GM19239 (cell line): ENCODE measurements at regions not wholly inside any gene's neighbourhood (a gene's known extent, or its start where the extent isn't known, plus 50 kb on each side); places are given as distances from the start of the nearest gene placed in this dataset.
"Not testable (repeated sequence)": the region's sequence is repeated elsewhere in the genome, so short reads cannot be mapped to it uniquely, and the experiment has no call there.

Experiments used
- DNase-seq: peaks from one replicate; pipeline ENCODE4 v3.0.0; 2011; ENCODE audit warnings: low spot score; ENCODE audit not compliant: insufficient read length
- FAIRE-seq: peaks from 2 replicates; lab custom pipeline; 2011; peaks lifted over from hg19 to GRCh38; lab: Jason Lieb, UNC

DNA sequence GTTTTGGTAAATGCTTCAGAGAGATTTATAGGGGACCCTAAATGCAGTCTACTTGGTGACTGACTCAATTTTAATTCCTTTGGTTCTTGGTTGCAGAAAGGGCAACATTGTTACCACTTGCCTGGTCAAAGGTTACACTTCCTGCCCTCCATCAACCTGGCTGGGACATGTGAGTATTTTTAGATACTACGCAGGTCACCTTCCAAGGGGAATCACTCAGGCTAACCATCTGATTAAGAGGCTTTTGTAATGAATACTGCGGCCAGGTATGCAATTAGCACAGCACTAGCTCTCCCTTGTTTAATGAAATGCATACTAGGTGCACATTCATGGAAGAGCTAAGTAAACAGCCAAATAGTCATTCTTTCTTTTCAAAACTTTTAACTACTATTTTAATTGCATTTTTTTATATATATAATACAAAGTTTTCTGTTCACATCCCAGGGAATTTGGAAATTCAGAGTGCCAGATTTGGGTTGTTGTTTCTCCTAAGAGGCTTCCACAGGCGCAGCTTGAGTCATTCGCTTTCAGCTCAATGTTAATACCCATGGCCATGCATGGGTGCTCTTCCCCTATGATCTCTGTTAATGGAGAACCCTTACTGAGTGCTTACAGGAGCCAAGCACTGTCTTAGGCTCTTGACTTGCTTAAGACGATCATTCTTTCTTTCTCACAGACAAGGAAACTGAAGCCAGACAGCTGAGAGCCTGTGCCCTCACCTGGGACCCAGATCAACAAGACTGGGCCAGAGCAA lies 152.2 kb downstream of the MTX2 start:
- DNase-seq (no peak), FAIRE-seq (no peak)

DNA sequence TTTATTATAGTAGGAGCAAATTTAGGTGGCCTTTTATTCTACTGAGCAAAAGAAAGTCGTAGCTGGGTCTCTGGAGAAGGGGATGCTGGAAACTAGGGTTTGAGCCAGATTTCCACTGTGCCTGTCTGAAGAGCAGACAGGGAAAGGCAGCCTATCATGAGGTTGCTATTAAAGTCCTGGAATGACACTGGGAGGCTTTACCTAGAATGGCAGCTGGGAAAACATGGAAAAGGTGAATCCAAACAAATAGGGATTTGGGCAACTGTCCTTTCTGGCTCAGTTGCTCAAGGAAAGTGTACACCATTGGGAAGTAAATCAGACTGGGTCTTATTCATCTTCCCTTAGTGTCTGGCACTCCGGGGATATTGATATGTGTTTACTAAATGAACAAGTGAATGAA lies 154.6 kb downstream of the MTX2 start:
- no peak for DNase-seq

DNA sequence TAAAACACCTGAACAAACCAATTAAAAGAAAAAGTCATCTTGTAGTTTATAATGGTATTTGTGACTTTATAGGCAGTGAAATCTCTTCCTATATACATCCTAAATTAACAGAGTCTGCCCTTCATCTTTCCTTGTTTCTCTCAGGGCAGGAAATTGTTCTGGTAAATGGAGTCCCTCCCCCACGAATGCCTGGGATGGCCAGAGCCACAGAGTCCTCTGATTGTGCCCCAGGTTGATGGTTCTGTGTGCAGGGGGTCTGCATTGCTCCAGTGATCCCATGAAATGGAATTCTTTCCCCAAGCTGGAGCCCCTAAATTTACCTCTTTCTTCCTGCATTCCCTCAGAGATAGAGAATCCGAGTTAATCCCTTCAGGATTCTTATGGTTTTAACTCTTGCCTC lies 155.5 kb downstream of the MTX2 start:
- DNase-seq, result no peak
- no peak for FAIRE-seq

More for the DNA sequence above, 154.6 kb downstream of the MTX2 start:
- FAIRE-seq, result no peak

DNA sequence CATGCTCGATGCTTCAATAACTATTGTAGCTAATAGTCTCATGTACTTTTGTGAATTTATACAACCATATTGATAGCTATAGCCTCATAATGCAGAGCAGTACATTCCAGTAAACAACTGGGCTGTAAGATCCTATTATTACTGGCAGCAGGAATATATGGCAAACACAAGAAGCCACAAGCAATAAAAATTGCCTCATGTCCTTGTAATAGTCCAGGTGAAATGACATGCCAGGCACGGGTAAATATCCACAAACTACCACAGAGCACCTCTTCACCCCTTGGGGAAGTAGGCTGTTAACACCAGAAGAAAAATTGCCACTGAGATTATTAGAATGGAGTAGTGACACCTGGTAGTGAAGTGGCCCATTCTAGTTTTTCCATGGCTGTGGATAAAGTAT lies 158.3 kb downstream of the MTX2 start:
- DNase-seq, result no peak
- FAIRE-seq, result no peak

DNA sequence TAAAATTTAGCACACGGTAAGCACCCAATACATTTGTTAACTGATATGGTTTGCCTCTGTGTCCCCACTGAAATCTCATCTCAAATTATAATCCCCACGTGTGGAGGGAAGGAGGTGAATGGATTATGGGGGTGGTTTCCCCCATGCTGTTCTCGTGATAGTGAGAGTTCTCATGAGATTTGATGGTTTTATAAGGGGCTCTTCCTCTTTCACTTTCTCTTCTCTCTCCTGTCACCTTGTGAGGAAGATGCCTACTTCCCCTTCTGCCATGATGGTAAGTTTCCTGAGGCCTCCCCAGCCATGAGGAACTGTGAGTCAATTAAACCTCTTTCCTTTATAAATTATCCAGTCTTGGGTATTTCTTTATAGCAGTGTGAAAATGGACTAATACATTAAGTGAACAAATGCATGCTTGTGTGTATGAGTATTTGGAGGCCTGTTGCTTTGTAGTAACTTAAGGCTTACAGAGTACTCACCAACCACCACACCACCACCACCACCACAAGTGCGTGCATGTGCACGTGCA lies 159.8 kb downstream of the MTX2 start:
- FAIRE-seq, DNase-seq: not testable (repeated sequence)

DNA sequence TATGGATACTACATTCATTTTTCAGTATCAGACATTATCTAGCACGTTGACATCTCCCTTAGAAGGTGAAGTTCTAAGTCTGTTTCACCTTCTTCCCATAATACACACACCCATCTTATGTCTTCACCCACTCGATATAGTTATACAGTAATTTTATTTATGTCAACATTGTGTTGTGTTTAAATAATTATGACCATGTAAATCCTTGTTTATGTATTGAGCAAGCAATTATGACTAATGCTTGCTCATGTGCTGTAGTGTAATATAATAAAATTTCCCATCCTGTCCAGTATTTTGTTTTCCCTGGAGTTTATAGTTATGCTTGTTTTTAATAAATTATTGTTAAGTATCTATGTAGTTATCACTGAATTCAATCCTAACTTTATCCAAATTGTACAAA lies 163.2 kb downstream of the MTX2 start:
- no peak for DNase-seq
- no peak for FAIRE-seq

DNA sequence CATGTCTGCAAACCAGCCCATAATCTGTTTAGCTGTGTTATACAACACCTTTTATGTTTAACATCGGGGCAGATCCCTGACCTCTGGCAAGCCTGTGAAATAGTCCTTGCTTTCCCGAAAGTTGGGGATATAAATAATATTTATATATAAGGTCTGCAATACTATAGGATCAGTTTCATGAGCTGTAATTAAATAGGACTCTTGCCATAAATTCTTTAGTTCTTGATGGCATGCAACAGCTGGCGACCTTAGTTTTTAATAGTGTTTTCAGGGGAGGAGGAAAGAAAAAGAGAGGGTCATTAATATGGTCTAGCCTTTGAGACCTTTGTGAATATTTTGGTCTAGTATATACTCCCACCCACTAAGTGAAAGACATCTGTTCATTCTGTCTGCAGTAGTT lies 166.5 kb downstream of the MTX2 start:
- FAIRE-seq, result no peak
- DNase-seq, result no peak

DNA sequence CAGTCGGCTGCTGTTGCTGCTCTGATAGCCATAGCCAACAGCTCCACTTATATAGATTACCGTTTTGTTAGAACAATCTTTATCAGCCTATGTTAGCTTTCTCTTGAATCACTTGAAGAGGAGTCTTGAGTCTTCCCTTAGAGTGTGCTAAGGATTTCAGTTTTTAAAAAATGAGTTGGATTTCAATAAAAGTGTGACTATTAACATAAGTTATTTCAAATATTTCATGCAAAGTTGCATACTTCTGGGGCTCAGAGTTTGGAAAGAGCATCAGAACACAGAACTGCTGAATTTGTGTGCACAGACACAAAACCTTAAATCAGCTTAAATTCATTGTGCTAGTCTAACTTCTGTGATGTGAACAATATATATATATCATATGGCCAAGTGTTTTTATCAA lies 174.7 kb downstream of the MTX2 start:
- no peak for FAIRE-seq

DNA sequence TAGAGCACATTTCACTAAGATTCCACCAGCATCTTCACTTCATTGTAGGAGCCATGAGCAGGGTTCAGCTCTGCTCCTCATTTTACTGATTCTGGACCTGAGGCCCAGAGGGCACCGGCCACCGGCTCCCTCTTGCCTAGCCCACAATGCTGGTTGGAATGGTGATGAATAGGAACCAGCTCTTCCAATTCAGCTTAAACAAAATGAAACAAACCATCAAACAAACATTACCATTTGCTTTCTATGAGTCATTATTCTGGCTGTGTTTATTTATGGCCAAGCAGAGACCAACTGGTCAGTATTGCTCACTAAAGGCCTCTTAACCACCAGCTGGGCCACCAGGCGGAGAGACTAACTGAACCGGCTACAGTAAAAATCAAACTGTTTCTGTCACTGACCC lies 176.7 kb downstream of the MTX2 start:
- FAIRE-seq, result no peak
- DNase-seq, result no peak

More for the DNA sequence above, 174.7 kb downstream of the MTX2 start:
- DNase-seq, result no peak

DNA sequence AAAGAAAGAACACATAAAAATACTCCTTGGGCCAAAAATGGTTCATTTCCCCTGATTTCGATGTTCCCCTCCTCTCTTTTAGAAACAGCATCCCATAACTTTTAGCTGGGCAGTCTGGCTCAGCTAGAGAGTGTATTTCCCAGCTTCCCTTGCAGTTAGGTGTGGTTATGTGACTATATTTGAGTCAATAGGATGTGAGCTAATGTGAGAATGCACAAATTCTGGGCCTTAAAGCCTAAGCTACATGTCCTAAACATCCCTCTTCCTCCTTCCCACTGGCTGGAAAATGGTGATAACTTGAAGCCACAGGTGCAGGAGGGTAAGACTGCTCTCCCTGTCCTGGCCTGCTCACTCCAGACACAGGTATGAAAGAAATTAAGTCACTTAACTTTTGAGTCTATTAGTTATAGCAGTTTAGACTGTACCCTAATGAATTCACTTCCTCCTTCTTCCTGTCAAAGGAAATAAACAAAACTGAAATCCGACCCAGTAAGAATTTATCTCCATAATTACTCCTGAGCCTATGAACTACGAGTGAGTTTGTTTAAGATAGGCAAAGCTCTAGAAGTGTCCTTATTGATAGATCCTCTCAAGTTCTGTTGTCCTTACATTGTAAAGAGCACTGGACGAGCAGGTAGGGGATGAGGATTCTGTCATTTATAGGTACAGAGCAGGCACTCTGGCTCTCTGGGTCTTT lies 177.6 kb downstream of the MTX2 start:
- FAIRE-seq, result no peak
- DNase-seq, result no peak

DNA sequence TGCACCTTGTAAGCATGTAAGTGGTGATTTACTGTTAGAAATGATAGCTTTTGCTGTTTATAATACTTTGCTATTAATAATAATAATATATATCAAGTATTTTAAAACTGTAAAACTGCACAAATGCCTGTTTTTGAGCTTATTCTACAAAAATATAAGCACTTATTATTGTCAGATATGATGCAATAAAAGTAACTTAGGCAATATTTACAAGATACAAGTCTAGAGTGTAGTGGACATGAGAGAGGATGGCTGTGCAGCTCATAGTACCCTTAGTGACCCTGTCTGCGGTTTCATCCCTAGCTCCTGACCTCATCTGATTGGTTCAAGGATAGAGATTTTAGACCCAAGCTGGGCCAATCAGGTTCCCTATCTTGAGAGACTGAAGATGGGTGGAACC lies 178.4 kb downstream of the MTX2 start:
- DNase-seq, result no peak
- no peak for FAIRE-seq

DNA sequence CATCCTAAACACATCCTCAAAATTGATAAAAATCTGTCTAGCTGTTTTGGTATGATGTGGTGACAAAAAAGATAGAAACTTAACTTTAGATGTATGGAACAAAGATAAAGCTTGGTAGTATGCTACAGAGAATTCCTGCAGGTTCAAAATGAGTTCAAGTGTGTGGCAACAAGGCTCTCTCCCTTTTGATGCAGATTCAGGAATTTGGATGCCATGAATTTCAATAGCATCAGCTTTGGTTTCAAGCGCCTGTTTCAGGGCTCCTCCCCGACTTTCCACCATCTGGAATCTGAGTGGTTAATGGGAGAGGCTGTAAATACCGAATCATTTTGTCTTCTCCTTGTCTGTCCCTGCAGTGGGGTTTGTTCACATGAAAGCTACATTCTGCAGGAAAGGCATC lies 180.6 kb downstream of the MTX2 start:
- no peak for DNase-seq
- FAIRE-seq, result no peak

DNA sequence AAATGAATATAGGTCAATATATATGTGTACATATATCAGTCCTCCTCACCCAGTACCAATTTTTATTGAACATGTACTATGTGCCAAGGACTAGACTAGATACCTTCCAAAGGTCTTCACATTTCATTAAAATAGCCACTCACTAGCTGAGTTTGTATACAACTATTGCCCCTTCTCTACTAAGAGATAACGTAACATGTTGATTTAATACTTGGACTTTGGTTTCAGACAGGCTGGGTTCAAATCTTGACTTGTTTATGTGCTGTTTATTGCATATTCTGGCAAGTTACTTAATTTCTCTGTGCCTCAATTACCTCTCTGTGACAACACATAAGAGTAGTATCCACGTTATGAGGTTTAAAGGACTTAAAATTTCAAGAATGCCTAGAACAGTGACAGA lies 184.5 kb downstream of the MTX2 start:
- DNase-seq, result no peak

DNA sequence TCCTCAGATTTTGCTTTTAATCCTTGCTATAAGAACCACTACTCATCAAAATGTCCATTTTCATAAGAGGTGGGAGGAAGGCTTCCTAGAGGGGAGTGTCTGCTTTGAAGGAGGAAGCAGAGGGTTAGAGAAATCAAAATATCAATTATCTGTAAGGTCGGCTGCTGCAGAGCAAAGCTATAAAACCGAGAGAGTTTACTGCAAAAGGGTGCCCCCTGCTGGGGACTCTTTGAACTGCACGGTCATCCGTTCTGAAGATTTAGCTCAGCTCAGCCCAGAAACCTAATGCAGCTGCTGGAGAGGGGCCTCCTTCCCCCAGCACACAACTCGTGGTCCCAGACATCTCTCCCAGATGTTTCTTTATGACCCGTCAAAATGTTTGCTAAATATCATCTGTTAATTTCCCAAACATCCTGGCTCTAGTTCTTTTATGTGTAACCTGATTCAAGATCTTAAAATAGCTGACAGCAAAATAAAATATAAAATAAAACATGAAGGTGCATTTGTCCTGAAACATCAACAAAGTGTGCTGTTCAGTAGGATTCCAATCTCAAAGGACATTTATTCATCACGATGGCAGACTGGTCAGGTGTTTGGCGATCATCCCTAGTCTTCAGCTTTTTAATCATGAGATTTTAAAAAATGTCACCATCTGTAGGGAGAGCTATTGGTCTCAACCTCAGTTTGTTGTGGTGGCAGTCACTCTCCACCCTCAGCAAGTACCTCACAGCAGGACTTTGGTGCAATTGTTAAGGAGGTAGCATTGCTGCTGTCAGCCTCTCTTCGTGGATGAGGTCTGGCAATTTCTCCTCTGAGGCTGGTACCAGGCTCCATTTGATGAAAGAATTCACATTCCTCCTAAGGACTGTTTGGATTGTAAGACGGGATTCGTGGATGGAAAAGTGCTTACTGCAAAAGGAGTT lies 185.9 kb downstream of the MTX2 start:
- FAIRE-seq (peak; percentile 81), DNase-seq (peak; percentile 38)

More for the DNA sequence above, 184.5 kb downstream of the MTX2 start:
- FAIRE-seq, result no peak

DNA sequence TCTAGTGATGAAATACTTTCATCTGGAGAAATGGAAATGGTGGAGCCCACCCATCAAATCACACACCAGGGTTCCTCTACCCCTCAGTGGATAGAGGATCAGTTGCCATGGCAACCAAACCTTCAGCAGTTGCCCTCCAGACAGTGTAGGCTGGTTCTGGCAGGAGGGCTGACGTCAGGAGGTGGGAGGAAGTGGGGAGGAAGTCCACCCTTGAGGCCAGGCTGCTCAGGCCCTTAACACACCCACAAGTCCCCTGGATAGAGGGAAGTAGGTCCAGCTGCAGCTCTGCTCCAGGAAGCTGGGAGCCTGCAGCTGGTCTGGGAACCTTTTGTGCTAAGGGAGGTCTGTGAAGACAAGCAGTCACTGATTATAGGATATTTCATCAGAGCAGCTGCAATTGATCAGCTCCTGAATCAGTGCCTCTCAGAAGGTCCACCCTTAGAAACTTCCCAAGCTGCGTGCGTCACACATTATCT lies 186.6 kb downstream of the MTX2 start:
- no peak for DNase-seq
- no peak for FAIRE-seq

DNA sequence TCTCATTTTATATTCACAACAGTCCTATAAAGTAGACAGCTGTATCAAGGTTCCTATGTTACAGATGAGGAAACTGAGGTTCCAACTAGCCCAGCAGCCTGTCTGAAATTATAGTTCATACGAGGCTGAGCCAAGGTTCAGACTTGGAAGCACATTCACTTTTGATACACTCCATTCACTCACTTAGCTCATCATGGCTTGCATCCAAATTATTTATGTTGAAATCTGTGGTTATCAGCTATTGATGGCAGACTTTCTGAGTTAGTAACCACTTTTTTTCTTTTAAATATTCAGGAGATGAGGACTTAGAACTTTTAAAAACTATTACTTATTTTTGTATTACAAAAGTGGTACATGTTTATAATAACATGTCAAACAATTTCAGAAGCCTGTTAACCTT lies 188.2 kb downstream of the MTX2 start:
- DNase-seq (no peak), FAIRE-seq (no peak)

DNA sequence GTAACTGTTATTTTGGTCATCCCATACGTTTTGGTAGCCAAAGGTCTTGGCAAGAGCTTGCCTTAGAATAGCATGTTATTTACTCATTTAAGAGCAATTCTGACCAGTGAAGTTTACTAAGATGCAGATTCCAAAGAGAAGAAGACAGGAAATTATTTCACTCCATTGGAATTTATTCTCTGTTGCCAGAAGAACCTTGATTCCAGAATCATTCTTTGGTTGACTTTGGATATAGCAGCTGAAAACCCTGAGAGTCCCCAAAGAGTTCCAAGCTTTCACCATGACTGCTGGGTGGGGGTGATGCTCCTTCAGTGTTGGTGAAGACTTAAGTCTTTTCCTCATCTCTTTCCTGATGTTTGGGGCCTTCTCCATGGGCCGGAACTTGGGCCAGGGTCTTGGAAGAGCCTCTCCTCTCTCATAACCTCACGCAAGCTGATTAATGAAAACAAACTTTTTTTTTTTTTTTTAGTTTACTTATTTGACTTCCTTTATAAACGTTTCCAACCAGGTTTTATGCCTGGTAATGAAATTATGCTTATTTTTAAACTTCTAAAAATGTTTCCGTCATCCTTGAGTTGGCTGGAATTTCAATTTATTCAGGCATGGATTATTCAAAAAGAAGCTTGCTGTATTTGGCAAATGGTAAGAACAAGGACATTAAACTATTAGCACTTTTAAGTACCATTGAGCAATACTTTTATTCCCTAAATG lies 192.0 kb downstream of the MTX2 start:
- DNase-seq (no peak), FAIRE-seq (no peak)

DNA sequence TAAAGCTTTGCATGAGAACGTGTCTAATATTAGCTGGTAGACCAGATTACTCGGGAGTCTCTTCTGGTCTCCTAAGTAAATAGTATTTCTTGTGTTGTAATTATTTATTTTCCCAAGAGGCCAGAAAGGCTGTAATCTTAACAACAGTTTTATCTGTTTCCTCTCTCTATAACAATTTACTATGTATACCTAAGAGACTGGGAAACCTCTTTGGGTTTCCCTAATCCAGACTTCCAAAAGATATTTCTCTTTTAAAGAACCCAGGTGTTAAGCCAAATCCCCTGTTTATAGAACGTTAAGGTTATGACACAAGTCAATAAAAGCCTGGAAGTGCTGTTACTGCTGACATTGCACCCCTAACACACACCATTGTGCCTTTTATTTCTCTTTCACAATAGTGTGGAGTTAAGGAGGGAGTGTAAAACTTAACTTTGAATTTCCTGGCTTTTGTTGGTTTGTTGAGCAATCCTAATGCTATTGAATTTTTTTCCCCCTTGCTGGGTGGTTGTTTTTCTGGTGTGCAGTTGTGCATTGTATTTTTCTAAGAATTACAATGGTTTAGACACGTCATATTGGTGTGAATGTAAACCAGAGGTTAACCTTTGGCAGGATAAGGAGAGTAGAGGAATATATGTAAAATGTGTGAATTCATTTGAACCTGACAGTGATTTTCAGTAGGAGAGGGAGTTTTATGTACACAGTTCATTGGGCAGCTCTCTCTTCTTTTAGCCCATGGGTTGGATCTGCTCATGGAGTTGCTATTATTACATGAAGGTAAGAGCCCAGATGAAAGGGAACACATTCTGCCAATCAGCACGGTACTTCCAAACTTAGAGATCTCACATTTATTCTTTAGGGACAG lies 192.8 kb downstream of the MTX2 start:
- DNase-seq, result no peak
- FAIRE-seq, result no peak

DNA sequence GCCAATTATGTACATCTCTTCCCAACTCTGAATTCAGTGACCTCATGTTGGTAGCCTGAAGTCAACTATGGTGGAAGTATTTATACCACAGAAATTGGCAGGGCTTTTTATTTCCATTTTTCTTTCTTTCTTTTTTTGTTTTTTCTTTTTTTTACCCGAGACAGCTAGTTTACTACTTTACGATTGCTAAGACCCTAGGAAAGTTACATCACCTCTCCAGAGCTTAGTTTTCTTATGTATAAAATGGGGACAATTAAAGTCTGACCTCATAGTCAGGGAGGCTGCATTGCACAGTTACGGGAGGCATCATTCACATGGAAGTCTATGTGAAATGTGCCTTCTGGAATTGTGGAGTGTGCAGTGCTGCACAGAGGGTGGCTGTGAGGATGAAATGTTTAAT lies 194.3 kb downstream of the MTX2 start:
- DNase-seq, result no peak
- FAIRE-seq, result no peak
